Liver (tissue), 8 donors: ENCODE measurements at regions not wholly inside any gene's neighbourhood (a gene's known extent, or its start where the extent isn't known, plus 50 kb on each side); places are given as distances from the start of the nearest gene placed in this dataset.

Experiments used
- DNase-seq: peaks from one replicate; pipeline ENCODE4 v3.0.0-alpha.2; 2017; ENCODE audit warnings: low spot score
- H3K27ac ChIP-seq, 2 donors: one replicate each; pipeline ENCODE4 v1.7.0; 2013; ENCODE audit warnings: inconsistent platforms in 2 of 2, low read length in 2 of 2, control low read depth in 1 of 2, low read depth in 1 of 2, mild to moderate bottlenecking in 1 of 2
- H3K27me3 ChIP-seq, 4 donors: one replicate each; pipeline versions ENCODE4 v1.6.1 to v1.7.0; 2013; ENCODE audit warnings: low read length in 3 of 4, inconsistent platforms in 1 of 4, mild to moderate bottlenecking in 1 of 4, moderate library complexity in 1 of 4; ENCODE audit not compliant: control insufficient read depth in 4 of 4, insufficient read depth in 4 of 4
- H3K36me3 ChIP-seq, 4 donors: one replicate each; pipeline versions ENCODE4 v1.6.1 to v1.7.0; 2013; ENCODE audit warnings: low read length in 3 of 4, mild to moderate bottlenecking in 3 of 4, low read depth in 1 of 4, moderate library complexity in 1 of 4; ENCODE audit not compliant: control insufficient read depth in 4 of 4, insufficient read depth in 3 of 4
- H3K4me1 ChIP-seq, 4 donors: one replicate each; pipeline versions ENCODE4 v1.6.1 to v1.7.0; 2013; ENCODE audit warnings: low read length in 3 of 4, mild to moderate bottlenecking in 3 of 4, moderate library complexity in 1 of 4; ENCODE audit not compliant: control insufficient read depth in 4 of 4, insufficient read depth in 4 of 4
- H3K4me3 ChIP-seq, 3 donors: one replicate each; pipeline versions ENCODE4 v1.6.1 to v1.7.0; 2013; ENCODE audit warnings: low read length in 3 of 3, control low read depth in 1 of 3, low read depth in 1 of 3, mild to moderate bottlenecking in 1 of 3
- H3K9ac ChIP-seq, 2 donors: one replicate each; pipeline ENCODE4 v1.7.0; 2013; ENCODE audit warnings: low read length in 2 of 2, mild to moderate bottlenecking in 2 of 2, moderate library complexity in 2 of 2, control low read depth in 1 of 2, low read depth in 1 of 2
- H3K9me3 ChIP-seq, 4 donors: one replicate each; pipeline versions ENCODE4 v1.6.1 to v1.7.0; 2013; ENCODE audit warnings: low read length in 3 of 4; ENCODE audit not compliant: control insufficient read depth in 4 of 4
- CTCF ChIP-seq: fragments of 150-350 bp; IDR thresholded peaks from 2 replicates; pipeline ENCODE4 v1.5.1; 2017; ENCODE audit warnings: improper control_type of control experiment, low read depth, low read length; ENCODE audit not compliant: missing input control
- EGR1 ChIP-seq, 2 donors: IDR thresholded peaks; 2 replicates each; pipeline ENCODE4 v1.6.1; 2016 to 2018; ENCODE audit warnings: antibody characterized with exemption in 2 of 2, low read depth in 2 of 2
- FOXA2 ChIP-seq: IDR thresholded peaks from 2 replicates; pipeline ENCODE4 v1.6.1; 2016; ENCODE audit warnings: antibody characterized with exemption
- GABPA ChIP-seq, 2 donors: IDR thresholded peaks in 1 of 2; conservative IDR thresholded peaks in 1 of 2; 2 replicates each; pipeline ENCODE4 v1.6.1; 2016; ENCODE audit warnings: antibody characterized with exemption in 2 of 2, mild to moderate bottlenecking in 1 of 2, moderate library complexity in 1 of 2
- HNF4G ChIP-seq: IDR thresholded peaks from 2 replicates; pipeline ENCODE4 v1.6.1; 2016; ENCODE audit warnings: antibody characterized with exemption
- NR2F2 ChIP-seq: IDR thresholded peaks from 2 replicates; pipeline ENCODE4 v1.6.1; 2016; ENCODE audit warnings: antibody characterized with exemption
- RAD21 ChIP-seq, 2 donors: IDR thresholded peaks; 2 replicates each; pipeline ENCODE4 v1.6.1; 2016; ENCODE audit warnings: antibody characterized with exemption in 2 of 2, mild to moderate bottlenecking in 2 of 2
- REST ChIP-seq: IDR thresholded peaks from 2 replicates; pipeline ENCODE4 v1.6.1; 2016; ENCODE audit warnings: antibody characterized with exemption, mild to moderate bottlenecking
- RXRA ChIP-seq, 2 donors: IDR thresholded peaks; 2 replicates each; pipeline ENCODE4 v1.6.1; 2017 to 2018; ENCODE audit warnings: antibody characterized with exemption in 2 of 2, mild to moderate bottlenecking in 1 of 2
- SP1 ChIP-seq: IDR thresholded peaks from 2 replicates; pipeline ENCODE4 v1.6.1; 2018; ENCODE audit warnings: antibody characterized with exemption, mild to moderate bottlenecking
- TAF1 ChIP-seq: conservative IDR thresholded peaks from 2 replicates; pipeline ENCODE4 v1.6.1; 2016; ENCODE audit warnings: antibody characterized with exemption, mild to moderate bottlenecking
- YY1 ChIP-seq: IDR thresholded peaks from 2 replicates; pipeline ENCODE4 v1.6.1; 2016; ENCODE audit warnings: antibody characterized with exemption, mild to moderate bottlenecking
- ZBTB33 ChIP-seq: IDR thresholded peaks from 2 replicates; pipeline ENCODE4 v1.6.1; 2016; ENCODE audit warnings: antibody characterized with exemption
- WGBS: extraction: QIAGEN DNeasy Blood & Tissue Kit; methylation state at CpG from one replicate; pipeline ENCODE4 v1.1.7; 2013; 5-methylcytosine and 5-hydroxymethylcytosine counted together
- TF ChIP-seq, protein P1 (sequence below): IDR thresholded peaks from 2 replicates; pipeline ENCODE4 v1.6.1; 2016; ENCODE audit warnings: antibody characterized with exemption
- TF ChIP-seq, protein P2 (sequence below): IDR thresholded peaks from 2 replicates; pipeline ENCODE4 v1.6.1; 2016; ENCODE audit warnings: antibody characterized with exemption
- donor health status: healthy.
- donor health status: healthy.
- donor health status: healthy.
- donor health status: healthy.
- donor health status: healthy.

DNA sequence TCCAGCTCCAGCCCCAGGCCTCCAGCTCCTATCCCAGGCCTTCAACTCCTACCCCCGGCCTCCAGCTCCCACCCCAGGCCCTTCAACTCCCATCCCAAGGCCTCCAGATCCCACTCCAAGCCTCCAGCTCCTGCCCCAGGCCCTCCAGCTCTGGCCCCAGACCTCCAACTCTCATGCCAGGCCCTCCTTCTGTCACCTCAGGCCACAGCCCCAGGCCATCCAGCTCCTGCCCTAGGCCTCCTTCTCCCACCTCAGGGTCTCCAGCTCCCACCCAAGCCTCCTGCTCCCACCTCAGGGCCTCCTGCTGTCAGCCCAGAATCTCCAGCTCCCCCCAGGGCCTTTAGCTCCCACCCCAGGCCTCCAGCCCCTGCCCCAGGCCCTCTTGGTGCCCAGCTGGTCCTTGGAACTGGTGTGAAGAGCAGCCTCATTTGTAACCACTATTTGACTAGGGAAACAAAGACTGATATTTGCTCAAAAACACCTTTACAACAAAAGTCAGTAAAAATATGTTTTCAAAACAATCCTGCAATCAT lies 67.8 kb upstream of the SALL3 start (continued):
- TF ChIP-seq CTCF, result no peak
- TF ChIP-seq EGR1 (IDR thresholded peaks at IDR 0.05; ENCODE audit: low read depth in 2 of 2), result no peak
- no peak for TF ChIP-seq RAD21 (IDR thresholded peaks at IDR 0.05)

- DNase-seq, result no peak
- TF ChIP-seq FOXA2, result no peak
- H3K36me3 ChIP-seq, result no peaks in the 10 kb centered on the region
Measured at GRCh38 chr18:78912336-78912735, 67.3 kb upstream of the SALL3 start.

GRCh38 chr18:78912844-78913243 lies 66.8 kb upstream of the SALL3 start:
- Histone ChIP-seq H3K36me3 (no peaks in the 10 kb centered on the region), H3K27ac (no peak overlapping the region), H3K9ac (no peak overlapping the region), H3K4me1 (no peaks in the 10 kb centered on the region), H3K9me3 (peaks cover 0 to 3% (median 0%) of the 10 kb centered on the region in 4 donors), H3K27me3 (no peaks in the 10 kb centered on the region), H3K4me3 (no peak overlapping the region)
- TF ChIP-seq NR2F2 (no peak), ZBTB33 (no peak), RXRA (IDR thresholded peaks at IDR 0.05) (no peak), SP1 (no peak), CTCF (no peak), HNF4G (no peak), RAD21 (IDR thresholded peaks at IDR 0.05) (no peak), GABPA (IDR thresholded peaks at IDR 0.05 in 1 of 2, conservative IDR thresholded peaks at IDR 0.05 in 1 of 2) (no peak), YY1 (no peak), REST (no peak), FOXA2 (no peak), TAF1 (no peak)
- TF ChIP-seq, protein P1, sequence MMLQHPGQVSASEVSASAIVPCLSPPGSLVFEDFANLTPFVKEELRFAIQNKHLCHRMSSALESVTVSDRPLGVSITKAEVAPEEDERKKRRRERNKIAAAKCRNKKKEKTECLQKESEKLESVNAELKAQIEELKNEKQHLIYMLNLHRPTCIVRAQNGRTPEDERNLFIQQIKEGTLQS, result no peak
- TF ChIP-seq, protein P2, sequence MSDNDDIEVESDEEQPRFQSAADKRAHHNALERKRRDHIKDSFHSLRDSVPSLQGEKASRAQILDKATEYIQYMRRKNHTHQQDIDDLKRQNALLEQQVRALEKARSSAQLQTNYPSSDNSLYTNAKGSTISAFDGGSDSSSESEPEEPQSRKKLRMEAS, result no peak
- DNase-seq, result no peak
- WGBS, result 84% methylated on average over 18 of the region's 18 CpGs

More at GRCh38 chr18:78912336-78912735, 67.3 kb upstream of the SALL3 start:
- H3K27ac ChIP-seq, result no peak overlapping the region
- 86% methylated on average over 7 of the region's 7 CpGs for WGBS
- H3K9me3 ChIP-seq, result peaks cover 0 to 3% (median 0%) of the 10 kb centered on the region in 4 donors
- H3K4me3 ChIP-seq, result no peak overlapping the region
- H3K27me3 ChIP-seq, result no peaks in the 10 kb centered on the region
- no peak overlapping the region for H3K9ac ChIP-seq
- H3K4me1 ChIP-seq, result no peaks in the 10 kb centered on the region
